HK-2 (cell line): ENCODE measurements at regions not wholly inside any gene's neighbourhood (a gene's known extent, or its start where the extent isn't known, plus 50 kb on each side); places are given as distances from the start of the nearest gene placed in this dataset.

Experiments used
- DNase-seq: peaks from one replicate; pipeline ENCODE4 v3.0.0-alpha.2; 2018; ENCODE audit not compliant: unreplicated experiment

- no peak for DNase-seq
These were observed 65.0 kb upstream of the SLC2A12 start for GRCh38 chr6:134117409-134117808.

- no peak for DNase-seq
These were observed 63.3 kb upstream of the SLC2A12 start for GRCh38 chr6:134115715-134116074.

GRCh38 chr6:134114918-134115714 lies 62.7 kb upstream of the SLC2A12 start:
- DNase-seq, result no peak

- DNase-seq, result no peak
These were observed 62.1 kb upstream of the SLC2A12 start for GRCh38 chr6:134114489-134114888.

- no peak for DNase-seq
These were observed 59.3 kb upstream of the SLC2A12 start for GRCh38 chr6:134111726-134112125.

- peak; percentile 28 for DNase-seq
These were observed 58.7 kb upstream of the SLC2A12 start for GRCh38 chr6:134111062-134111677.

GRCh38 chr6:134106702-134107101 lies 54.3 kb upstream of the SLC2A12 start:
- no peak for DNase-seq

- DNase-seq, result no peak
These were observed 53.5 kb upstream of the SLC2A12 start for GRCh38 chr6:134105940-134106339.

- DNase-seq, result no peak
These were observed 50.6 kb upstream of the SLC2A12 start for GRCh38 chr6:134103006-134103405.
